GM12865 (cell line): ENCODE measurements at regions not wholly inside any gene's neighbourhood (a gene's known extent, or its start where the extent isn't known, plus 50 kb on each side); places are given as distances from the start of the nearest gene placed in this dataset.

Source experiments
- DNase-seq: peaks from one replicate; pipeline ENCODE4 v3.0.0; 2010; ENCODE audit warnings: low read depth
- H3K4me3 ChIP-seq: 2 replicates; pipeline ENCODE4 v1.5.1; 2011; ENCODE audit warnings: mild to moderate bottlenecking, low read depth, low read length, control low read depth
- TF ChIP-seq, protein P1 (sequence below): IDR thresholded peaks from 2 replicates; pipeline ENCODE4 v1.5.1; 2011; ENCODE audit warnings: low read length, control low read depth, low read depth, inconsistent platforms; ENCODE audit not compliant: insufficient read depth; ENCODE audit errors: missing control alignments

- peak; percentile 50 for DNase-seq
- TF ChIP-seq, protein P1, sequence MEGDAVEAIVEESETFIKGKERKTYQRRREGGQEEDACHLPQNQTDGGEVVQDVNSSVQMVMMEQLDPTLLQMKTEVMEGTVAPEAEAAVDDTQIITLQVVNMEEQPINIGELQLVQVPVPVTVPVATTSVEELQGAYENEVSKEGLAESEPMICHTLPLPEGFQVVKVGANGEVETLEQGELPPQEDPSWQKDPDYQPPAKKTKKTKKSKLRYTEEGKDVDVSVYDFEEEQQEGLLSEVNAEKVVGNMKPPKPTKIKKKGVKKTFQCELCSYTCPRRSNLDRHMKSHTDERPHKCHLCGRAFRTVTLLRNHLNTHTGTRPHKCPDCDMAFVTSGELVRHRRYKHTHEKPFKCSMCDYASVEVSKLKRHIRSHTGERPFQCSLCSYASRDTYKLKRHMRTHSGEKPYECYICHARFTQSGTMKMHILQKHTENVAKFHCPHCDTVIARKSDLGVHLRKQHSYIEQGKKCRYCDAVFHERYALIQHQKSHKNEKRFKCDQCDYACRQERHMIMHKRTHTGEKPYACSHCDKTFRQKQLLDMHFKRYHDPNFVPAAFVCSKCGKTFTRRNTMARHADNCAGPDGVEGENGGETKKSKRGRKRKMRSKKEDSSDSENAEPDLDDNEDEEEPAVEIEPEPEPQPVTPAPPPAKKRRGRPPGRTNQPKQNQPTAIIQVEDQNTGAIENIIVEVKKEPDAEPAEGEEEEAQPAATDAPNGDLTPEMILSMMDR = no peak
- no peak overlapping the region for H3K4me3 ChIP-seq
These were observed 108.7 kb downstream of the FOXA2 start for GRCh38 chr20:22475662-22476061.

- H3K4me3 ChIP-seq = no peak overlapping the region
- no peak for DNase-seq
- TF ChIP-seq, protein P1 = no peak
These were observed 110.1 kb downstream of the FOXA2 start for GRCh38 chr20:22474224-22474623.

- TF ChIP-seq, protein P1 = no peak
- no peak overlapping the region for H3K4me3 ChIP-seq
- peak; percentile 5 for DNase-seq
These were observed 111.1 kb downstream of the FOXA2 start for GRCh38 chr20:22473293-22473692.

- TF ChIP-seq, protein P1 = no peak
- no peak for DNase-seq
- H3K4me3 ChIP-seq = no peak overlapping the region
These were observed 111.8 kb downstream of the FOXA2 start for GRCh38 chr20:22472447-22473100.

GRCh38 chr20:22471156-22471836, 113.1 kb downstream of the FOXA2 start:
- TF ChIP-seq, protein P1 = no peak
- H3K4me3 ChIP-seq = no peak overlapping the region
- DNase-seq = no peak

- TF ChIP-seq, protein P1 = no peak
- H3K4me3 ChIP-seq = no peak overlapping the region
- no peak for DNase-seq
These were observed 113.7 kb downstream of the FOXA2 start for GRCh38 chr20:22470620-22471026.
